K562 (cell line): ENCODE measurements at regions not wholly inside any gene's neighbourhood (a gene's known extent, or its start where the extent isn't known, plus 50 kb on each side); places are given as distances from the start of the nearest gene placed in this dataset.

ENCODE experiments used
- ATAC-seq: fragments of 200-7000 bp; cut with Tn5 transposase; 3 replicates; pipeline ENCODE4 v1.9.1; 2020; ENCODE audit warnings: moderate library complexity
- BruUV-seq: library from RNA; stranded (reverse); fragments of 400-500 nt; replicated peaks from 2 replicates; lab custom pipeline; 2021; lab: Mats Ljungman, UMichigan
- CTCF ChIA-PET: fragments of 300-600 bp; formaldehyde crosslinking; extraction: SDS; loops from one replicate; lab custom pipeline; 2021; ENCODE audit warnings: low intra/inter-chr PET ratio; lab: Yijun Ruan, JAX
- POLR2A ChIA-PET: fragments of 300-600, 350-650 bp; sonication (Branson Sonifier 250); formaldehyde crosslinking; extraction: SDS; loops from one replicate; lab custom pipeline; 2021; ENCODE audit warnings: antibody characterized with exemption, inconsistent platforms; lab: Yijun Ruan, JAX
- DNase-seq, 4 experiments: peaks; one replicate each; pipeline versions ENCODE4 v3.0.0 to v3.0.0-alpha.2; 2011 to 2018; ENCODE audit warnings: low spot score in 3 of 4, mixed read lengths in 3 of 4; ENCODE audit errors: extremely low read depth in 1 of 4
- FAIRE-seq: peaks from 2 replicates; lab custom pipeline; 2011; peaks lifted over from hg19 to GRCh38; lab: Jason Lieb, UNC
- H2AFZ ChIP-seq: 2 replicates; pipeline ENCODE4 v1.6.0; 2011; ENCODE audit warnings: low read depth, low read length, control low read depth, inconsistent platforms
- H3K27ac ChIP-seq: fragments of 200-600 bp; 3 replicates; pipeline ENCODE4 v1.8.0; 2011; ENCODE audit warnings: low read depth, mild to moderate bottlenecking, control low read depth, inconsistent platforms, low read length, moderate library complexity, mixed read lengths; ENCODE audit errors: extremely low read depth
- H3K27me3 ChIP-seq, 2 experiments: fragments of 300-600 bp in 1 of 2; 2 replicates in 1 of 2; 3 replicates in 1 of 2; pipeline versions ENCODE4 v1.6.0 to v1.8.0; 2011; ENCODE audit warnings: inconsistent platforms in 2 of 2, low read length in 2 of 2, mild to moderate bottlenecking in 1 of 2, mixed read lengths in 1 of 2, moderate library complexity in 1 of 2; ENCODE audit not compliant: control insufficient read depth in 2 of 2, insufficient read depth in 2 of 2
- H3K36me3 ChIP-seq: fragments of 300-600 bp; 3 replicates; pipeline ENCODE4 v1.8.0; 2011; ENCODE audit warnings: mild to moderate bottlenecking, low read length, inconsistent platforms; ENCODE audit not compliant: control insufficient read depth, insufficient read depth
- H3K4me1 ChIP-seq, 2 experiments: fragments of 200-600 bp in 1 of 2; replicated peaks in 1 of 2; 2 replicates in 1 of 2; 3 replicates in 1 of 2; pipeline versions ENCODE4 v1.5.1 to v1.8.0; 2011; ENCODE audit warnings: inconsistent platforms in 2 of 2, low read length in 2 of 2, mild to moderate bottlenecking in 1 of 2, mixed read lengths in 1 of 2, moderate library complexity in 1 of 2; ENCODE audit not compliant: control insufficient read depth in 2 of 2, insufficient read depth in 2 of 2
- H3K4me2 ChIP-seq: 2 replicates; pipeline ENCODE4 v1.6.1; 2011; ENCODE audit warnings: low read length, control low read depth, inconsistent platforms, mixed read lengths; ENCODE audit not compliant: insufficient read depth
- H3K4me3 ChIP-seq: fragments of 200-600 bp; sonication (generic), shearing (Covaris generic); 2 replicates; pipeline ENCODE4 v1.5.1; 2016; ENCODE audit warnings: control low read depth, inconsistent platforms
- H3K79me2 ChIP-seq: fragments of 200-600 bp; 3 replicates; pipeline ENCODE4 v1.8.0; 2011; ENCODE audit warnings: low read length, inconsistent platforms; ENCODE audit not compliant: control insufficient read depth, insufficient read depth
- H3K9ac ChIP-seq, 2 experiments: 2 replicates each; pipeline versions ENCODE4 v1.6.0 to v1.6.1; 2011; ENCODE audit warnings: low read depth in 2 of 2, low read length in 2 of 2, control low read depth in 1 of 2, inconsistent platforms in 1 of 2, mild to moderate bottlenecking in 1 of 2, mixed read lengths in 1 of 2; ENCODE audit not compliant: insufficient read depth in 1 of 2
- H3K9me1 ChIP-seq: one replicate; pipeline ENCODE4 v1.6.0; 2011; ENCODE audit warnings: inconsistent platforms, mild to moderate bottlenecking, low read length, moderate library complexity; ENCODE audit not compliant: control insufficient read depth, insufficient read depth
- H3K9me3 ChIP-seq: replicated peaks from 2 replicates; pipeline ENCODE4 v1.5.1; 2011; ENCODE audit warnings: low read depth, low read length, inconsistent platforms; ENCODE audit not compliant: control insufficient read depth, insufficient read depth
- H4K20me1 ChIP-seq: replicated peaks from 2 replicates; pipeline ENCODE4 v1.6.1; 2011; ENCODE audit warnings: low read length, inconsistent platforms, mixed read lengths; ENCODE audit not compliant: control insufficient read depth, insufficient read depth
- CHCHD3 ChIP-seq: fragments of 250-450 bp; sonication (Bioruptor Pico); IDR thresholded peaks from 2 replicates; pipeline ENCODE4 v2.1.2; 2022; ENCODE audit warnings: mild to moderate bottlenecking
- CREB3 ChIP-seq: fragments of 450-650 bp; conservative IDR thresholded peaks from 2 replicates; pipeline ENCODE4 v1.6.1; 2016; ENCODE audit warnings: missing genetic modification characterization, low read depth, mild to moderate bottlenecking, missing compliant biosample characterization, moderate library complexity
- HMG20B ChIP-seq: fragments of 250-450 bp; sonication (Bioruptor Pico); IDR thresholded peaks from 2 replicates; pipeline ENCODE4 v1.5.0; 2021; ENCODE audit warnings: mild to moderate bottlenecking
- MXD1 ChIP-seq: fragments of 250-450 bp; sonication (Bioruptor Pico); IDR thresholded peaks from 2 replicates; pipeline ENCODE4 v1.8.0; 2021; ENCODE audit warnings: borderline replicate concordance, mild to moderate bottlenecking, moderate library complexity; ENCODE audit not compliant: poor library complexity, severe bottlenecking
- PCBP1 ChIP-seq: fragments of 200-400 bp; formaldehyde crosslinking; IDR thresholded peaks from 2 replicates; pipeline ENCODE4 v1.6.1; 2018; ENCODE audit warnings: mild to moderate bottlenecking, low read depth, low read length; ENCODE audit not compliant: poor library complexity, severe bottlenecking
- SRSF9 ChIP-seq: fragments of 200-400 bp; formaldehyde crosslinking; IDR thresholded peaks from 2 replicates; pipeline ENCODE4 v1.6.1; 2017; ENCODE audit warnings: low read depth, low read length, borderline replicate concordance
- ZNF316 ChIP-seq: fragments of 450-650 bp; IDR thresholded peaks from 2 replicates; pipeline ENCODE4 v1.6.1; 2016
- ZNF79 ChIP-seq: fragments of 250-450 bp; sonication (Bioruptor Pico); IDR thresholded peaks from 2 replicates; pipeline ENCODE4 v1.4.0; 2020; ENCODE audit warnings: low read depth, mild to moderate bottlenecking, moderate library complexity
- WGBS: fragments of 100-300 bp; shearing (Covaris generic); methylation state at CpG from one replicate; pipeline ENCODE4 v1.1.6; 2016; ENCODE audit warnings: low coverage, mixed read lengths; ENCODE audit not compliant: insufficient coverage; ENCODE audit errors: missing lambda C conversion rate; 5-methylcytosine and 5-hydroxymethylcytosine counted together
- in situ Hi-C: fragments of 300-500 bp; cut with MboI; formaldehyde crosslinking; loops from 4 replicates; pipeline ENCODE4 v1.15.0; 2018; ENCODE audit warnings: inconsistent platforms, mixed read lengths
- intact Hi-C: fragments of 100-400 bp; cut with micrococcal nuclease; formaldehyde crosslinking; loops from 2 replicates; pipeline ENCODE4 v1.14.2; 2022

GRCh38 chr19:31438401-31439269 is 89.4 kb upstream of the TSHZ3 start:
- H3K27ac ChIP-seq: no peak overlapping the region
- H3K4me2 ChIP-seq: no peak overlapping the region
- ATAC-seq: no peak
- ChIA-PET CTCF (no interaction called here), POLR2A (no interaction called here)
- no peak overlapping the region for H3K4me3 ChIP-seq
- H3K79me2 ChIP-seq: no peaks in the 10 kb centered on the region
- no peak for TF ChIP-seq MXD1 (CRISPR knock-in tag)
- under 1% methylated on average over 12 of the region's 12 CpGs for WGBS
- DNase-seq: no peak
- H2AFZ ChIP-seq: no peak overlapping the region
- intact Hi-C loops (no loop called here), in situ Hi-C loops (no loop called here)
- no peak overlapping the region for H3K9ac ChIP-seq
- H3K36me3 ChIP-seq: no peaks in the 10 kb centered on the region
- BruUV-seq: no TSS peak
- no peaks in the 10 kb centered on the region for H3K9me1 ChIP-seq
- H3K9me3 ChIP-seq: no peaks in the 10 kb centered on the region
- no peaks in the 10 kb centered on the region for H3K4me1 ChIP-seq
- H3K27me3 ChIP-seq: no peaks in the 10 kb centered on the region
- no peak for FAIRE-seq
- no peaks in the 10 kb centered on the region; the same call in 1 of the 2 replicates for H4K20me1 ChIP-seq

DNA sequence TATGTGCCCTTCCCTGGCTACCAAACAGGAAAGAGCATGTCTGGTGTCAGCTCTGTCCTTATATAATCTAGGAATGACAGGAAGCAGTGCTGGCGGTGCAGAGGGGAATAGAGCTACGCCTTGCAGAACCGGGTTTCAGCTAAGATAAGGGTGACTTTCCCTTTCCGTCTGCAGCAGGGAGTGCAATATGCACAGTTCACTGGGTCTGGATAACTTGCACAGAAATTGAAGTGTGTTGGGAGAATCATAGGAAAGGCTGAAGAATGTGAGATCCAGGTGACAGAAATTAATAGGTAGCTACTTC is 90.0 kb upstream of the TSHZ3 start:
- no peaks in the 10 kb centered on the region for H3K36me3 ChIP-seq
- no peak for TF ChIP-seq PCBP1
- TF ChIP-seq ZNF316: no peak
- no peak for TF ChIP-seq SRSF9
- no peak for TF ChIP-seq HMG20B (CRISPR knock-in tag)
- TF ChIP-seq ZNF79 (CRISPR knock-in tag): no peak
- TF ChIP-seq CREB3: no peak
- no peak for TF ChIP-seq CHCHD3
- no peak overlapping the region for H2AFZ ChIP-seq
- in situ Hi-C loops (no loop called here), intact Hi-C loops (no loop called here)
- H3K27ac ChIP-seq: no peak overlapping the region
- ChIA-PET POLR2A (no interaction called here), CTCF (no interaction called here)
- H3K4me1 ChIP-seq: no peaks in the 10 kb centered on the region
- ATAC-seq: no peak
- 0% methylated on average over 4 of the region's 4 CpGs for WGBS
- H3K4me3 ChIP-seq: no peak overlapping the region
- BruUV-seq: no TSS peak
- no peak overlapping the region for H3K9ac ChIP-seq
- no peak for FAIRE-seq
- H3K4me2 ChIP-seq: no peak overlapping the region
- H3K9me1 ChIP-seq: no peaks in the 10 kb centered on the region
- no peaks in the 10 kb centered on the region; the same call in 1 of the 2 replicates for H4K20me1 ChIP-seq
- H3K79me2 ChIP-seq: no peaks in the 10 kb centered on the region
- H3K9me3 ChIP-seq: no peaks in the 10 kb centered on the region
- H3K27me3 ChIP-seq: no peaks in the 10 kb centered on the region
- no peak for DNase-seq
